ENCODE measurements at regions not wholly inside any gene's neighbourhood (a gene's known extent, or its start where the extent isn't known, plus 50 kb on each side); places are given as distances from the start of the nearest gene placed in this dataset.
A peak's percentile ranks its signal among the peaks of the same experiment; 100 is the strongest.

GRCh38 chr3:4898454-4899313, 80.6 kb upstream of the BHLHE40 start (continued):
- TF ChIP-seq ETV5 (CRISPR knock-in tag; IDR thresholded peaks at IDR 0.05; ENCODE audit: low read depth) (no peak; the same call in 1 of the 2 replicates), FOXA1 (IDR thresholded peaks at IDR 0.05; ENCODE audit: borderline replicate concordance) (no peak), MBD2 (IDR thresholded peaks at IDR 0.05; ENCODE audit: borderline replicate concordance, low read depth) (no peak), ILK (tag; IDR thresholded peaks at IDR 0.05; ENCODE audit: borderline replicate concordance, low read depth) (no peak), NEUROD1 (IDR thresholded peaks at IDR 0.05; ENCODE audit: borderline replicate concordance, low read depth, low read length, partially characterized antibody) (no peak), MGA (IDR thresholded peaks at IDR 0.05) (no peak), ZNF253 (CRISPR knock-in tag; conservative IDR thresholded peaks at IDR 0.05) (no peak), POLR2B (IDR thresholded peaks at IDR 0.05; ENCODE audit: low read depth, partially characterized antibody) (no peak), FUS (optimal IDR thresholded peaks at IDR 0.05; ENCODE audit: low read depth, low read length) (no peak), ZEB2 (IDR thresholded peaks at IDR 0.05) (0 out of 2 replicates have a peak, but pooled peaks have one; percentile 46), ZNF280B (CRISPR knock-in tag; IDR thresholded peaks at IDR 0.05) (no peak), CBX8 (IDR thresholded peaks at IDR 0.05; ENCODE audit: borderline replicate concordance, extremely low read depth, low read depth, low read length, poor library complexity, severe bottlenecking) (no peak), MAZ (CRISPR knock-in tag; conservative IDR thresholded peaks at IDR 0.05 in 1 of 2, IDR thresholded peaks at IDR 0.05 in 1 of 2) (no peak; a peak in 1 of 4 replicates), XRCC4 (IDR thresholded peaks at IDR 0.05; ENCODE audit: extremely low read depth, insufficient read depth, insufficient read length) (no peak)
